Jurkat, Clone E6-1 (cell line): ENCODE measurements at regions not wholly inside any gene's neighbourhood (a gene's known extent, or its start where the extent isn't known, plus 50 kb on each side); places are given as distances from the start of the nearest gene placed in this dataset.
"Not testable (repeated sequence)": the region's sequence is repeated elsewhere in the genome, so short reads cannot be mapped to it uniquely, and the experiment has no call there.

ENCODE experiments used
- DNase-seq: peaks from one replicate; pipeline ENCODE4 v3.0.0-alpha.2; 2011; ENCODE audit warnings: low read depth, low spot score
- H3K4me3 ChIP-seq: 2 replicates; pipeline ENCODE4 v1.5.1; 2011; ENCODE audit warnings: mild to moderate bottlenecking, low read length, control low read depth, moderate library complexity

GRCh38 chr20:18876394-18876793 lies 62.8 kb downstream of the SCP2D1 start:
- not testable (repeated sequence) for H3K4me3 ChIP-seq, DNase-seq

- no peak overlapping the region for H3K4me3 ChIP-seq
- no peak for DNase-seq
Observed at GRCh38 chr20:18879262-18879661, 65.7 kb downstream of the SCP2D1 start.

- H3K4me3 ChIP-seq = no peak overlapping the region
- no peak for DNase-seq
Observed at GRCh38 chr20:18886756-18887155, 73.2 kb downstream of the SCP2D1 start.

GRCh38 chr20:18901980-18902737 lies 88.6 kb downstream of the SCP2D1 start:
- H3K4me3 ChIP-seq = no peak overlapping the region
- DNase-seq = no peak

GRCh38 chr20:18904192-18904591 lies 90.6 kb downstream of the SCP2D1 start:
- no peak for DNase-seq

GRCh38 chr20:18904624-18905023 lies 91.0 kb downstream of the SCP2D1 start:
- DNase-seq = no peak
- no peak overlapping the region for H3K4me3 ChIP-seq

More at GRCh38 chr20:18904192-18904591, 90.6 kb downstream of the SCP2D1 start:
- no peak overlapping the region for H3K4me3 ChIP-seq

- H3K4me3 ChIP-seq = no peak overlapping the region
- DNase-seq = no peak
Observed at GRCh38 chr20:18906046-18906445, 92.5 kb downstream of the SCP2D1 start.

GRCh38 chr20:18907353-18907752 lies 93.8 kb downstream of the SCP2D1 start:
- H3K4me3 ChIP-seq = no peak overlapping the region
- no peak for DNase-seq

GRCh38 chr20:18908109-18908508 lies 94.5 kb downstream of the SCP2D1 start:
- H3K4me3 ChIP-seq = no peak overlapping the region
- DNase-seq = no peak

- no peak overlapping the region for H3K4me3 ChIP-seq
- DNase-seq = no peak
Observed at GRCh38 chr20:18909254-18909653, 95.7 kb downstream of the SCP2D1 start.

GRCh38 chr20:18913701-18914100 lies 100.1 kb downstream of the SCP2D1 start:
- DNase-seq = no peak
- no peak overlapping the region for H3K4me3 ChIP-seq

GRCh38 chr20:18914796-18915195 lies 101.2 kb downstream of the SCP2D1 start:
- no peak overlapping the region for H3K4me3 ChIP-seq
- no peak for DNase-seq

GRCh38 chr20:18916886-18917750 lies 103.5 kb downstream of the SCP2D1 start:
- no peak for DNase-seq
- H3K4me3 ChIP-seq = no peak overlapping the region

GRCh38 chr20:18919996-18920395 lies 106.4 kb downstream of the SCP2D1 start:
- no peak for DNase-seq
- H3K4me3 ChIP-seq = no peak overlapping the region

GRCh38 chr20:18921291-18921690 lies 107.7 kb downstream of the SCP2D1 start:
- no peak for DNase-seq
- H3K4me3 ChIP-seq = no peak overlapping the region

GRCh38 chr20:18922251-18922650 lies 108.7 kb downstream of the SCP2D1 start:
- H3K4me3 ChIP-seq = no peak overlapping the region
- no peak for DNase-seq

- no peak overlapping the region for H3K4me3 ChIP-seq
- DNase-seq = no peak
Observed at GRCh38 chr20:18922898-18923297, 109.3 kb downstream of the SCP2D1 start.

- H3K4me3 ChIP-seq = no peak overlapping the region
- no peak for DNase-seq
Observed at GRCh38 chr20:18926965-18927364, 113.4 kb downstream of the SCP2D1 start.

GRCh38 chr20:18928626-18929025 lies 115.0 kb downstream of the SCP2D1 start:
- no peak for DNase-seq
- H3K4me3 ChIP-seq = no peak overlapping the region

GRCh38 chr20:18929800-18930199 lies 116.2 kb downstream of the SCP2D1 start:
- H3K4me3 ChIP-seq = no peak overlapping the region
- DNase-seq = no peak
